Uterus (tissue), 3 donors: ENCODE measurements at regions not wholly inside any gene's neighbourhood (a gene's known extent, or its start where the extent isn't known, plus 50 kb on each side); places are given as distances from the start of the nearest gene placed in this dataset.

Experiments
- DNase-seq, 2 donors: peaks; one replicate each; pipeline ENCODE4 v3.0.0-alpha.2; 2019 to 2020
- H3K27ac ChIP-seq, 2 donors: fragments of 200-600 bp; sonication (generic); 1 replicate in 1 of 2; 2 replicates in 1 of 2; pipeline ENCODE4 v1.5.1; 2016 to 2018
- H3K27me3 ChIP-seq, 2 donors: fragments of 200-600 bp; sonication (generic); one replicate each; pipeline ENCODE4 v1.5.1; 2018 to 2019; ENCODE audit warnings: control low read depth in 1 of 2
- H3K36me3 ChIP-seq, 2 donors: fragments of 200-600 bp; sonication (generic); one replicate each; pipeline ENCODE4 v1.5.1; 2019; ENCODE audit warnings: control low read depth in 1 of 2
- H3K4me1 ChIP-seq, 2 donors: fragments of 200-600 bp; sonication (generic); one replicate each; pipeline ENCODE4 v1.5.1; 2018 to 2019; ENCODE audit warnings: control low read depth in 1 of 2
- H3K4me3 ChIP-seq, 2 donors: fragments of 200-600 bp; sonication (generic); 1 replicate in 1 of 2; 2 replicates in 1 of 2; pipeline ENCODE4 v1.5.1; 2018 to 2019; ENCODE audit warnings: mild to moderate bottlenecking in 1 of 2
- H3K9me3 ChIP-seq, 2 donors: fragments of 200-600 bp; sonication (generic); one replicate each; pipeline ENCODE4 v1.5.1; 2019; ENCODE audit warnings: control low read depth in 1 of 2
- POLR2A ChIP-seq, 2 donors: fragments of 450-650 bp; IDR thresholded peaks; one replicate each; pipeline ENCODE4 v1.6.1; 2016; ENCODE audit warnings: antibody characterized with exemption in 2 of 2, mild to moderate bottlenecking in 1 of 2, moderate library complexity in 1 of 2
- intact Hi-C: fragments of 100-400 bp; cut with DNase I; formaldehyde crosslinking; loops from one replicate; pipeline ENCODE4 v1.15.1; 2023; ENCODE audit warnings: low total_unique reads
- TF ChIP-seq, protein P1 (sequence below), 4 experiments: fragments of 200-600 bp in 2 of 4; fragments of 450-650 bp in 2 of 4; sonication (generic) in 2 of 4; IDR thresholded peaks; one replicate each; pipeline ENCODE4 v1.5.1; 2016 to 2019; ENCODE audit warnings: antibody characterized with exemption in 4 of 4, mild to moderate bottlenecking in 2 of 4, moderate library complexity in 1 of 4
- donor health status: DM: yes; HTN: yes; CAD: no.

- no peak overlapping the region for H3K27ac ChIP-seq
- H3K9me3 ChIP-seq = no peaks in the 10 kb centered on the region
- TF ChIP-seq, protein P1, sequence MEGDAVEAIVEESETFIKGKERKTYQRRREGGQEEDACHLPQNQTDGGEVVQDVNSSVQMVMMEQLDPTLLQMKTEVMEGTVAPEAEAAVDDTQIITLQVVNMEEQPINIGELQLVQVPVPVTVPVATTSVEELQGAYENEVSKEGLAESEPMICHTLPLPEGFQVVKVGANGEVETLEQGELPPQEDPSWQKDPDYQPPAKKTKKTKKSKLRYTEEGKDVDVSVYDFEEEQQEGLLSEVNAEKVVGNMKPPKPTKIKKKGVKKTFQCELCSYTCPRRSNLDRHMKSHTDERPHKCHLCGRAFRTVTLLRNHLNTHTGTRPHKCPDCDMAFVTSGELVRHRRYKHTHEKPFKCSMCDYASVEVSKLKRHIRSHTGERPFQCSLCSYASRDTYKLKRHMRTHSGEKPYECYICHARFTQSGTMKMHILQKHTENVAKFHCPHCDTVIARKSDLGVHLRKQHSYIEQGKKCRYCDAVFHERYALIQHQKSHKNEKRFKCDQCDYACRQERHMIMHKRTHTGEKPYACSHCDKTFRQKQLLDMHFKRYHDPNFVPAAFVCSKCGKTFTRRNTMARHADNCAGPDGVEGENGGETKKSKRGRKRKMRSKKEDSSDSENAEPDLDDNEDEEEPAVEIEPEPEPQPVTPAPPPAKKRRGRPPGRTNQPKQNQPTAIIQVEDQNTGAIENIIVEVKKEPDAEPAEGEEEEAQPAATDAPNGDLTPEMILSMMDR (IDR thresholded peaks at IDR 0.05) = no peak
- no peak for TF ChIP-seq POLR2A (IDR thresholded peaks at IDR 0.05)
- intact Hi-C loops = no loop called here
- DNase-seq = no peak
- H3K36me3 ChIP-seq = no peaks in the 10 kb centered on the region
- H3K27me3 ChIP-seq = peaks cover 0 to 4% of the 10 kb centered on the region in 2 donors
- no peaks in the 10 kb centered on the region for H3K4me1 ChIP-seq
- no peak overlapping the region for H3K4me3 ChIP-seq
Observed at GRCh38 chr9:34907044-34907443, 51.0 kb upstream of the PHF24 start.

- Histone ChIP-seq H3K27ac (no peak overlapping the region), H3K4me3 (no peak overlapping the region), H3K27me3 (no peaks in the 10 kb centered on the region), H3K9me3 (no peaks in the 10 kb centered on the region), H3K4me1 (no peaks in the 10 kb centered on the region), H3K36me3 (no peaks in the 10 kb centered on the region)
- peak; percentile 74 to 76 for DNase-seq
- intact Hi-C loops = no loop called here
- no peak for TF ChIP-seq POLR2A (IDR thresholded peaks at IDR 0.05)
- TF ChIP-seq, protein P1 (IDR thresholded peaks at IDR 0.05) = peak; percentile 73 to 86 (median 78)
Observed at GRCh38 chr9:34899535-34900158, 58.4 kb upstream of the PHF24 start.

DNA sequence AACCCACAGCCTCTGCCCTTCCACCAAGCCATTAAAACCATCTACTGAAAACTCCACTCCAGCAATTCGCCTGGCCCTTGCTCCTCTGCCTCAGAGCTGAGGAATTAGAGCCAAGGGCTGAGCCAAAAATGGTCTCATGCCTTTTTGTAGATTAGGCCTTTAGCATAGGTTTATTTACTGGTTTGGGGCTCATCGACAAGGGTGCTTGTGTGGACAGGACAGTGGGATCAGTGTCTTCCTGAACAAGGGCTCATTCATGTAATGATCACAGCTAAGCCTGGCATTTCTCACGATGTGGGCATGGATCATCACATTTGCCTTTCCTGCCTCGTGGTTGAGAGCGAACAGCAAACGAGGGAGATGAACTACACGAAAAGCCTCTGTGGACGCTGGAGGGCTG, 59.2 kb upstream of the PHF24 start:
- no peak overlapping the region for H3K27ac ChIP-seq
- H3K4me1 ChIP-seq = no peaks in the 10 kb centered on the region
- TF ChIP-seq POLR2A (IDR thresholded peaks at IDR 0.05) = no peak
- TF ChIP-seq, protein P1 (IDR thresholded peaks at IDR 0.05) = no peak
- DNase-seq = no peak
- no peak overlapping the region for H3K4me3 ChIP-seq
- H3K27me3 ChIP-seq = no peaks in the 10 kb centered on the region
- H3K9me3 ChIP-seq = no peaks in the 10 kb centered on the region
- intact Hi-C loops = no loop called here
- no peaks in the 10 kb centered on the region for H3K36me3 ChIP-seq

DNA sequence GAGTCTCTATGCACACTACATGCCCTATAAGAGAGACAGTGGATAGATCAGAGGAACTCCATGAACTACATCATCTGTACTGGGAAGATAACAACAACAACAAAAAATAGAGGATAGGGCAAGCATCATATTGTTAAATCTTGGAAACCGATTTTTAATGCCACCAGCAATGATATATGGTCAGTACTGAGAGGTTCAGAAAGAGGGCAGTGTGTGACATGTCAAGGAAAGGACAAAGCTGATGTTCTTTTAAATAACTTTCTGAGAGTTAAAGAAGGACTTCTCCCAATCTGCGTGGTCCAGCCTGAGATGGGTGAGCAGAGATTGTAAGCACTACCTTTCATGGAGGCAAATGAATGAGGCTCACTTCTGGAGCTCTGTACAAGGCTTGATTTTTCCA, 62.0 kb upstream of the PHF24 start:
- no peaks in the 10 kb centered on the region for H3K4me1 ChIP-seq
- no peaks in the 10 kb centered on the region for H3K36me3 ChIP-seq
- no peaks in the 10 kb centered on the region for H3K9me3 ChIP-seq
- no peak overlapping the region for H3K4me3 ChIP-seq
- intact Hi-C loops = no loop called here
- DNase-seq = no peak
- H3K27me3 ChIP-seq = no peaks in the 10 kb centered on the region
- no peak overlapping the region for H3K27ac ChIP-seq
- TF ChIP-seq POLR2A (IDR thresholded peaks at IDR 0.05) = no peak
- TF ChIP-seq, protein P1 (IDR thresholded peaks at IDR 0.05) = no peak

DNA sequence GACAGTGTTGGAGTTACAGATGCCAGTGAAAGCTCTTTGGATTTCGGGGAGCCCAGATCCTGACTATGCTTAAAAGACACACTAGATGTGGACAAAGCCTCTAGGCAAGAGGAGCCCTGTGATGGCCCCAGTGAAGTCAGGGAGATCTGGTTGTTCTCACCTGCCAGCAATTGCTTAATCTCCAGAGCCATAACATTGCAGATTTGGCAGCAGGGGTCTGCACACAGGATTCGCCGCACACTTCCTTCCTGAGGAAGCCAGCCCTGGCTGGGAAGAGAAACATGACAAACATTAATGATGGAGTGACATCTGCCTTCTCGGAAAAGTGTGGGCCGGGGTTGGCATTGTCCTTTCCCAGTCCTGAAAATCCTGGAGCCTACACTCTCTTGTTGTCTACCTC, 65.2 kb upstream of the PHF24 start:
- no peaks in the 10 kb centered on the region for H3K36me3 ChIP-seq
- H3K27ac ChIP-seq = no peak overlapping the region
- no peak for DNase-seq
- no peaks in the 10 kb centered on the region for H3K27me3 ChIP-seq
- intact Hi-C loops = no loop called here
- no peak overlapping the region for H3K4me3 ChIP-seq
- no peaks in the 10 kb centered on the region for H3K4me1 ChIP-seq
- no peaks in the 10 kb centered on the region for H3K9me3 ChIP-seq
- no peak for TF ChIP-seq POLR2A (IDR thresholded peaks at IDR 0.05)

- Histone ChIP-seq H3K36me3 (no peaks in the 10 kb centered on the region), H3K9me3 (no peaks in the 10 kb centered on the region), H3K27ac (no peak overlapping the region), H3K4me3 (no peak overlapping the region), H3K27me3 (no peaks in the 10 kb centered on the region), H3K4me1 (no peaks in the 10 kb centered on the region)
- TF ChIP-seq, protein P1 (IDR thresholded peaks at IDR 0.05) = no peak
- no peak for TF ChIP-seq POLR2A (IDR thresholded peaks at IDR 0.05)
- intact Hi-C loops = no loop called here
- no peak for DNase-seq
Observed at GRCh38 chr9:34891386-34891785, 66.7 kb upstream of the PHF24 start.
